Uterus (tissue), 3 donors: ENCODE measurements at regions not wholly inside any gene's neighbourhood (a gene's known extent, or its start where the extent isn't known, plus 50 kb on each side); places are given as distances from the start of the nearest gene placed in this dataset.

Source experiments
- DNase-seq, 2 donors: peaks; one replicate each; pipeline ENCODE4 v3.0.0-alpha.2; 2019 to 2020
- H3K27ac ChIP-seq, 2 donors: fragments of 200-600 bp; sonication (generic); 1 replicate in 1 of 2; 2 replicates in 1 of 2; pipeline ENCODE4 v1.5.1; 2016 to 2018
- H3K27me3 ChIP-seq, 2 donors: fragments of 200-600 bp; sonication (generic); one replicate each; pipeline ENCODE4 v1.5.1; 2018 to 2019; ENCODE audit warnings: control low read depth in 1 of 2
- H3K36me3 ChIP-seq, 2 donors: fragments of 200-600 bp; sonication (generic); one replicate each; pipeline ENCODE4 v1.5.1; 2019; ENCODE audit warnings: control low read depth in 1 of 2
- H3K4me1 ChIP-seq, 2 donors: fragments of 200-600 bp; sonication (generic); one replicate each; pipeline ENCODE4 v1.5.1; 2018 to 2019; ENCODE audit warnings: control low read depth in 1 of 2
- H3K4me3 ChIP-seq, 2 donors: fragments of 200-600 bp; sonication (generic); 1 replicate in 1 of 2; 2 replicates in 1 of 2; pipeline ENCODE4 v1.5.1; 2018 to 2019; ENCODE audit warnings: mild to moderate bottlenecking in 1 of 2
- H3K9me3 ChIP-seq, 2 donors: fragments of 200-600 bp; sonication (generic); one replicate each; pipeline ENCODE4 v1.5.1; 2019; ENCODE audit warnings: control low read depth in 1 of 2
- POLR2A ChIP-seq, 2 donors: fragments of 450-650 bp; IDR thresholded peaks; one replicate each; pipeline ENCODE4 v1.6.1; 2016; ENCODE audit warnings: antibody characterized with exemption in 2 of 2, mild to moderate bottlenecking in 1 of 2, moderate library complexity in 1 of 2
- intact Hi-C: fragments of 100-400 bp; cut with DNase I; formaldehyde crosslinking; loops from one replicate; pipeline ENCODE4 v1.15.1; 2023; ENCODE audit warnings: low total_unique reads
- TF ChIP-seq, protein P1 (sequence below), 4 experiments: fragments of 200-600 bp in 2 of 4; fragments of 450-650 bp in 2 of 4; sonication (generic) in 2 of 4; IDR thresholded peaks; one replicate each; pipeline ENCODE4 v1.5.1; 2016 to 2019; ENCODE audit warnings: antibody characterized with exemption in 4 of 4, mild to moderate bottlenecking in 2 of 4, moderate library complexity in 1 of 4
- donor health status: DM: yes; HTN: yes; CAD: no.

DNA sequence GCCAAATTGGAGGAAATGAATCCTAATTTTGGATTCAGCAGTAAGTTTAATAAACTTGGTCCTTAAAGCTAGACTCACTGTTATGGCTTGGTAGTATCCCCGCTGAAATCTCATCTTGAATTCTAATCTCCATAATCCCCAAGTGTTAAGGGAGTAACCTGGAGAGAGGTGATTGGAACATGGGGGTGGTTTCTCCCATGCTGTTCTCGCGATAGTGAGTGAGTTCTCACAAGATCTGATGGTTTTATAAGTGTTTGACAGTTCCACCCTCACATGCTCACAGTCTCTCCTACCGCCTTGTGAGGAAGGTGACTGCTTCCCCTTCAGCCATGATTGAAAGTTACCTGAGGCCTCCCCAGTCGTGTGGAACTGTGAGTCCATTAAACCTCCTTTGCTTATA, 824.5 kb upstream of the WWC1 start:
- TF ChIP-seq, protein P1, sequence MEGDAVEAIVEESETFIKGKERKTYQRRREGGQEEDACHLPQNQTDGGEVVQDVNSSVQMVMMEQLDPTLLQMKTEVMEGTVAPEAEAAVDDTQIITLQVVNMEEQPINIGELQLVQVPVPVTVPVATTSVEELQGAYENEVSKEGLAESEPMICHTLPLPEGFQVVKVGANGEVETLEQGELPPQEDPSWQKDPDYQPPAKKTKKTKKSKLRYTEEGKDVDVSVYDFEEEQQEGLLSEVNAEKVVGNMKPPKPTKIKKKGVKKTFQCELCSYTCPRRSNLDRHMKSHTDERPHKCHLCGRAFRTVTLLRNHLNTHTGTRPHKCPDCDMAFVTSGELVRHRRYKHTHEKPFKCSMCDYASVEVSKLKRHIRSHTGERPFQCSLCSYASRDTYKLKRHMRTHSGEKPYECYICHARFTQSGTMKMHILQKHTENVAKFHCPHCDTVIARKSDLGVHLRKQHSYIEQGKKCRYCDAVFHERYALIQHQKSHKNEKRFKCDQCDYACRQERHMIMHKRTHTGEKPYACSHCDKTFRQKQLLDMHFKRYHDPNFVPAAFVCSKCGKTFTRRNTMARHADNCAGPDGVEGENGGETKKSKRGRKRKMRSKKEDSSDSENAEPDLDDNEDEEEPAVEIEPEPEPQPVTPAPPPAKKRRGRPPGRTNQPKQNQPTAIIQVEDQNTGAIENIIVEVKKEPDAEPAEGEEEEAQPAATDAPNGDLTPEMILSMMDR (IDR thresholded peaks at IDR 0.05) = no peak
- no peak for TF ChIP-seq POLR2A (IDR thresholded peaks at IDR 0.05)
- Histone ChIP-seq H3K27me3 (no peaks in the 10 kb centered on the region), H3K4me3 (no peak overlapping the region), H3K9me3 (no peaks in the 10 kb centered on the region), H3K27ac (no peak overlapping the region), H3K36me3 (no peaks in the 10 kb centered on the region), H3K4me1 (no peaks in the 10 kb centered on the region)
- intact Hi-C loops = no loop called here
- no peak for DNase-seq

DNA sequence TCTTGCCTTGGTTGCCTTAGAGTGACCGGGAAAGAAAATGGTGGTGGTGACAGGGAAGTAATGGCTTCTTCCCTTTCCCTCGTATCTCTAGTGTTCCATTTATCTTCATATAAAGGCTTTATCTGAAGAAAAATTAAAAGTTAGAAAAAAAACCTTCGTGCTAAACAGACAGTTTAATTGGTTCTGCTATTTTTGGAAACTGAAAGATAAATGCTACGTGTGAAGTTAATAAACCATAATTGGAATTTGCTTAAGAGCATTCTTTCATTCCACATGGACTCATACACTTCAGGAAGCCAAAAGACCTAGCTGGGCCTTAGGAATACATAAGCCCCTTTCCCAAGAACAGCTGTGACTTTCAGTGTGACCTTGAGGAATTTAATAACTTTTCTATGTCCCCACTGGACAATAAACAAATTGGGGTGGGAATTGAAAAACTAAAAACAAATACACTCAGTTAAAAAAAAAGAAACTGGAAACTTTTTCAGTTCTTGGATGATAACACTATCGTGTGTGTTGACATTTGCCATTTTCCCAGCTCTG, 818.8 kb upstream of the WWC1 start:
- TF ChIP-seq, protein P1 (IDR thresholded peaks at IDR 0.05) = no peak
- no peak for DNase-seq
- Histone ChIP-seq H3K9me3 (no peaks in the 10 kb centered on the region), H3K36me3 (no peaks in the 10 kb centered on the region), H3K4me1 (no peaks in the 10 kb centered on the region), H3K27me3 (no peaks in the 10 kb centered on the region), H3K4me3 (no peak overlapping the region), H3K27ac (no peak overlapping the region)
- intact Hi-C loops = no loop called here

DNA sequence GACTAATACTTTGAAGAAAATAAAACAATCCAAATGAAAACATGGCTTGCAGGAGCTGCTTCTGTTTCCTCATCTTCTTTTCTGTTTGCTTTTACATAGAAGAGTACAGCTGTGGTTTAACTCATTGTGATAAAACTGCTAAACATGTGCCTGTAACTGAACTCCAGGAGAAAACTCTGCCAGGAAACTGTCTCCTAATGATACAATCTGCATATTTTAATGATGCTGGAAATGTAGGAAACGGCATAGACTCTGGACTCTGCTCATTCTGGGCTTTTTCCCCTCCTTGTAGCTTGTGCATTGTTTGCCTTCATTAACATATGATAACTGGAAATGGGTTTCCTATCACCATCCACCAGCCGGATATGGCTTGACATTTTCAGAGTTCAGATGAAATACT, 813.3 kb upstream of the WWC1 start:
- Histone ChIP-seq H3K27me3 (no peaks in the 10 kb centered on the region), H3K36me3 (no peaks in the 10 kb centered on the region), H3K9me3 (no peaks in the 10 kb centered on the region), H3K27ac (no peak overlapping the region), H3K4me1 (no peaks in the 10 kb centered on the region), H3K4me3 (no peak overlapping the region)
- TF ChIP-seq, protein P1 (IDR thresholded peaks at IDR 0.05) = no peak
- no peak for TF ChIP-seq POLR2A (IDR thresholded peaks at IDR 0.05)
- intact Hi-C loops = no loop called here
- no peak for DNase-seq

DNA sequence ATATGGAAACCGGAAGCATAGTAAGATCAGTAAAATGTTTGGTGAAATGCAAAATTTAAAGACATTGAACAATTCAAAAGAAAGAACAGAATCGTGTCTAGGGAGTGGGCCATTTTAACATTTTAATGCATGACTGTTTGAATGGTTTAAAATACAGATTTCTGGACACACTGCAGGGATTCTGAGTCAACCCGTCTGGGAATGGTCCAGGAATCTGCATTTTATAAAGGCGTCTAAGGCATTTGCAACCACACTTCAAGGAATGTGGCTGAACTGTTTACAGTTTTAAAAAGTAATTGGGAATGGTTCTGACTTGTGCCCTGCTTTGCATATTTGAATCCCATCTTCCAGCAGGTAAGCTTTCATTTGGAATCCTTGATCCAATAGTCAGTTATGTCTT, 811.7 kb upstream of the WWC1 start:
- Histone ChIP-seq H3K27ac (no peak overlapping the region), H3K27me3 (no peaks in the 10 kb centered on the region), H3K36me3 (no peaks in the 10 kb centered on the region), H3K4me3 (no peak overlapping the region), H3K4me1 (no peaks in the 10 kb centered on the region), H3K9me3 (no peaks in the 10 kb centered on the region)
- no peak for DNase-seq
- intact Hi-C loops = no loop called here
- no peak for TF ChIP-seq POLR2A (IDR thresholded peaks at IDR 0.05)

DNA sequence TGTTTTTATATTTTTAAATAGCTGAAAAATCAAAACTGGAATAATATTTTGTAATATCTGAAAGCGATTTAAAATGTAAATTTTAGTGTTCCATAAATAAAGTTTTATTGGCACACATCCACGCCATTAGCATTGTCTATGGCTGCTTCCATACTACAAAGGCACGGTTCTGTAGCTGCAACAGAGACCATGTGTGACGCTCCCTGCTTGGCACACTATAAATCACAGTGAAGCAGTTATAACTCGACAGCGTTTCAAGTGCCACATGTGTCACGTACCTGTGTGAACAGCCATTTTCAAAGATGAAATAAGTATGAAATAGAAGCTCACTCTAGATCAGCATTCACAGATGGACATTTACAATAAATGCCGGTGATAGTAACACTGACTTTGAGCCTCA, 810.1 kb upstream of the WWC1 start:
- H3K4me3 ChIP-seq = no peak overlapping the region
- H3K4me1 ChIP-seq = no peaks in the 10 kb centered on the region
- TF ChIP-seq POLR2A (IDR thresholded peaks at IDR 0.05) = no peak
- TF ChIP-seq, protein P1 (IDR thresholded peaks at IDR 0.05) = no peak
- H3K27me3 ChIP-seq = no peaks in the 10 kb centered on the region
- intact Hi-C loops = no loop called here
- no peak overlapping the region for H3K27ac ChIP-seq
- H3K36me3 ChIP-seq = no peaks in the 10 kb centered on the region
- no peaks in the 10 kb centered on the region for H3K9me3 ChIP-seq
- no peak for DNase-seq

DNA sequence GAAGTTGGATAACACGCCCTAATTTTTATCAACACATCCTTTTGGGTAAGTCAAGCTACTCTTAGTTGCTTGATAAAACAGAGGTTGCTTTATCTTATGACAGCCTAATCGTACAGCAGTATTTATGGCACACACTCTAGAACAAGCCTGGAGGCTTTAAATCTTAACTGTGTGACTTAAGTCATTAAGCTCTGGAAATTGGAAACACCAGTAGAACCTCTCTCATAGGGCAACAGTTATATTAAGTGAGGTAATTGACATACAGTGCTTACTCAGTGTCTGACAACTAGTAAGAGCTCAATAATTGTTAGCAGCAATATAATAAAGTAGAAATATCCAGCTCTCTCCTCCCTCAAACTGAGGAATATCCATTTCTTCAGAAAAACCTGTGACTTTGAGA, 808.9 kb upstream of the WWC1 start:
- Histone ChIP-seq H3K9me3 (no peaks in the 10 kb centered on the region), H3K4me3 (no peak overlapping the region), H3K36me3 (no peaks in the 10 kb centered on the region), H3K27ac (no peak overlapping the region), H3K27me3 (no peaks in the 10 kb centered on the region), H3K4me1 (no peaks in the 10 kb centered on the region)
- no peak for DNase-seq
- TF ChIP-seq, protein P1 (IDR thresholded peaks at IDR 0.05) = no peak
- TF ChIP-seq POLR2A (IDR thresholded peaks at IDR 0.05) = no peak
- intact Hi-C loops = no loop called here
